Mucosa of descending colon (tissue), 3 donors: ENCODE measurements at regions not wholly inside any gene's neighbourhood (a gene's known extent, or its start where the extent isn't known, plus 50 kb on each side); places are given as distances from the start of the nearest gene placed in this dataset.

Experiments
- ATAC-seq: fragments of 200-7000 bp; cut with Tn5 transposase; one replicate; pipeline ENCODE4 v1.9.1; 2020; ENCODE audit warnings: mild to moderate bottlenecking, moderate library complexity
- DNase-seq, 3 donors: peaks; one replicate each; pipeline ENCODE4 v3.0.0-alpha.2; 2020
- H3K36me3 ChIP-seq: fragments of 200-600 bp; one replicate; pipeline ENCODE4 v1.8.0; 2021; ENCODE audit warnings: low read depth, mild to moderate bottlenecking
- H3K4me1 ChIP-seq: fragments of 200-600 bp; one replicate; pipeline ENCODE4 v1.8.0; 2021; ENCODE audit warnings: low read depth, mild to moderate bottlenecking
- H3K4me3 ChIP-seq: fragments of 200-600 bp; one replicate; pipeline ENCODE4 v1.8.0; 2021; ENCODE audit warnings: mild to moderate bottlenecking
- H3K9me3 ChIP-seq: fragments of 200-600 bp; one replicate; pipeline ENCODE4 v1.8.0; 2021; ENCODE audit warnings: mild to moderate bottlenecking
- CTCF ChIP-seq: fragments of 200-600 bp; IDR thresholded peaks from one replicate; pipeline ENCODE4 v1.8.0; 2022; ENCODE audit warnings: antibody characterized with exemption, mild to moderate bottlenecking
- intact Hi-C, 2 donors: fragments of 100-400 bp; cut with DNase I in 1 of 2; cut with micrococcal nuclease in 1 of 2; formaldehyde crosslinking; loops; one replicate each; pipeline versions ENCODE4 v1.11.0 to v1.11.1; 2022; cut with DNase I, micrococcal nuclease
- donor health status: DM: no; HTN: no; CAD: no; lungs with moderate emphysema.
- donor health status: DM: no; HTN: no; CAD: no.
- donor health status: DM: no; HTN: yes; CAD: no.

DNA sequence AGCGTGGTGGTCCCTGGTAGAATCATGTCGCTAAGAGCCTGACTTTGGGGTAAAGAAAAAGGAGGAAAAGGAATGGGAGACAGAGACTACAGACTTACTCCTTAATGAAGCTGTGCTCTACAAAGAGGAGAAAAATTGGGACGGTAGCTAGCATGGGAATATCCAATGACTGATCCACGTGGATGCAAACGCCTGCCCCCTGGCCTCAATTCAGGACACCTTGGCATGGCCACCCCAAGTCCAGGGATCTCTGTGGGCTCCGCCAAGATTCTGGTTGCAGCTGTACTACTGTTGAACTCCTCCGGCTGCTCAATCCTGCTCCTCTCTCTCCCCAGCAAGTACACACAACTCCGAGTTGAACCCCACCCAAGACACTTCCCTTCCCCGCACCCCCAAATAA is 70.5 kb upstream of the DIO3 start:
- ATAC-seq (no peak), DNase-seq (no peak)

DNA sequence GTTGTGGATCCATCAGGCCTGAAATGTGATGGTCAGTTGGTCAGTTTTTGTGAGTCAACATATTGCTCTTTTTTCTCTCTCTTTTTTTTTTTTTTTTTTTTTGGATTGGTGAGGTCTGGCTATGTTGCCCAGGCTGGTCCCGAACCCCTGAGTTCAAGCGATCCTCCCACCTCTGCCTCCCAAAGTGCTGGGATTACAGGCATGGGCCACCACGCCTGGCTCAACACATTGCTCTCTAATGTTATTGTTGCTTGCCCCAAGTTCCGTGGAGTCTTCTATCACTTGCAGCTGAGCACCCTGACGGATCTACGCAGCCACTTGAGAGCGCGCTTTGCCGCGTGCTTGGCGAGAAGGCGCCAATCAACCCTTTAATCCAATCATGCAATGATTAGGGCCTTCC is 69.5 kb upstream of the DIO3 start:
- Histone ChIP-seq H3K4me3 (no peak overlapping the region), H3K36me3 (no peaks in the 10 kb centered on the region), H3K9me3 (no peaks in the 10 kb centered on the region), H3K4me1 (no peaks in the 10 kb centered on the region)
- no peak for DNase-seq
- intact Hi-C loops, result no loop called here
- no peak for TF ChIP-seq CTCF
- no peak for ATAC-seq

More for the DNA sequence above, 70.5 kb upstream of the DIO3 start:
- H3K4me3 ChIP-seq, result no peak overlapping the region
- intact Hi-C loops, result no loop called here
- H3K9me3 ChIP-seq, result peaks cover 5% of the 10 kb centered on the region
- no peaks in the 10 kb centered on the region for H3K36me3 ChIP-seq
- TF ChIP-seq CTCF, result no peak
- H3K4me1 ChIP-seq, result no peaks in the 10 kb centered on the region

DNA sequence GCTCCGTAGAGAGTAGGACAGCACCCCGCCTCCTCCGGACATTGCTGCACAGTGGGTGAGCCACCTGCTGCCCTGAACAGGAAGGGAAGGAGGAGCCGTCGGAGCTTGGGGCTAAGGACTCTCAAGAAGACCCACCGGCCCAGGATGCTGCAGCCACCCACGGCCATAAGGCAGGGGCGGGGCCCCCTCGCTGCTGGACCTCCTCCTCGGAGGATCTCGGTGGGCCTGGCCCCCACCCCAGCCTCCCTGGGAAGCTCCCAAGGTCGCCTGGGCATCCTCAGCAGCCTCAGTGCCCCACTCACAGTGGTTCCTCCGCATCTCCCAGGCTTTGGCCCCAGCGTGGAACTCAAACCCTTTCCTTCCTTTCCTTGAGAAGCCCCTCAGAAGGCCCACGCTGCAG is 68.6 kb upstream of the DIO3 start:
- no peak for TF ChIP-seq CTCF
- no peaks in the 10 kb centered on the region for H3K9me3 ChIP-seq
- ATAC-seq (no peak), DNase-seq (peak in 1 of 3 donors; percentile 39)
- no peak overlapping the region for H3K4me3 ChIP-seq
- no peaks in the 10 kb centered on the region for H3K36me3 ChIP-seq
- no peaks in the 10 kb centered on the region for H3K4me1 ChIP-seq
- intact Hi-C loops, result no loop called here

GRCh38 chr14:101494826-101495225 is 66.5 kb upstream of the DIO3 start:
- DNase-seq, result no peak
- H3K36me3 ChIP-seq, result no peaks in the 10 kb centered on the region
- TF ChIP-seq CTCF, result no peak
- H3K4me1 ChIP-seq, result no peaks in the 10 kb centered on the region
- no peak overlapping the region for H3K4me3 ChIP-seq
- no peak for ATAC-seq
- intact Hi-C loops, result no loop called here
- no peaks in the 10 kb centered on the region for H3K9me3 ChIP-seq

- intact Hi-C loops, result no loop called here
- H3K4me1 ChIP-seq, result no peaks in the 10 kb centered on the region
- no peaks in the 10 kb centered on the region for H3K36me3 ChIP-seq
- ATAC-seq (no peak), DNase-seq (no peak)
- H3K9me3 ChIP-seq, result no peaks in the 10 kb centered on the region
- no peak for TF ChIP-seq CTCF
- H3K4me3 ChIP-seq, result no peak overlapping the region
These were observed 66.0 kb upstream of the DIO3 start for GRCh38 chr14:101495284-101495683.
